Natural killer cell (primary cell): ENCODE measurements at regions not wholly inside any gene's neighbourhood (a gene's known extent, or its start where the extent isn't known, plus 50 kb on each side); places are given as distances from the start of the nearest gene placed in this dataset.

Experiments
- ATAC-seq, 3 donors: fragments of 150-1000 bp in 2 of 3; fragments of 200-7000 bp in 1 of 3; cut with Tn5 transposase; 1 replicate in 1 of 3; 2 replicates in 2 of 3; pipeline ENCODE4 v1.10.0; 2021; ENCODE audit warnings: mild to moderate bottlenecking in 2 of 3, moderate library complexity in 2 of 3
- DNase-seq, 2 donors: peaks; one replicate each; pipeline versions ENCODE4 v3.0.0 to v3.0.0-alpha.2; 2013 to 2021; ENCODE audit warnings: mixed read lengths in 1 of 2
- H3K27ac ChIP-seq: one replicate; pipeline ENCODE4 v1.5.1; 2013; ENCODE audit warnings: mild to moderate bottlenecking, low read length
- H3K27me3 ChIP-seq: one replicate; pipeline ENCODE4 v1.6.1; 2013; ENCODE audit warnings: low read length; ENCODE audit not compliant: control insufficient read depth, insufficient read depth
- H3K36me3 ChIP-seq: one replicate; pipeline ENCODE4 v1.6.1; 2013; ENCODE audit warnings: low read length; ENCODE audit not compliant: control insufficient read depth, insufficient read depth
- H3K4me1 ChIP-seq: one replicate; pipeline ENCODE4 v1.6.1; 2013; ENCODE audit warnings: low read length; ENCODE audit not compliant: control insufficient read depth, insufficient read depth
- H3K4me3 ChIP-seq: one replicate; pipeline ENCODE4 v1.5.1; 2013; ENCODE audit warnings: low read length
- H3K9me3 ChIP-seq: one replicate; pipeline ENCODE4 v1.6.1; 2013; ENCODE audit warnings: low read length; ENCODE audit not compliant: control insufficient read depth, insufficient read depth
- H3K27ac Mint-ChIP-seq, 2 donors: one replicate each; pipeline ENCODE4 v1.8.0; 2022; ENCODE audit warnings: mild to moderate bottlenecking in 2 of 2, mixed read lengths in 2 of 2, moderate library complexity in 1 of 2
- H3K27me3 Mint-ChIP-seq, 2 donors: one replicate each; pipeline ENCODE4 v1.8.0; 2022; ENCODE audit warnings: low read depth in 2 of 2, mixed read lengths in 2 of 2
- H3K36me3 Mint-ChIP-seq: one replicate; pipeline ENCODE4 v1.8.0; 2022; ENCODE audit warnings: mixed read lengths
- H3K4me1 Mint-ChIP-seq, 2 donors: one replicate each; pipeline ENCODE4 v1.8.0; 2022; ENCODE audit warnings: mixed read lengths in 2 of 2
- H3K4me3 Mint-ChIP-seq: one replicate; pipeline ENCODE4 v1.8.0; 2022; ENCODE audit warnings: mild to moderate bottlenecking, moderate library complexity, mixed read lengths
- H3K9me3 Mint-ChIP-seq, 2 donors: one replicate each; pipeline ENCODE4 v1.8.0; 2022; ENCODE audit warnings: mixed read lengths in 2 of 2
- CTCF ChIP-seq: fragments of 200-600 bp; IDR thresholded peaks from one replicate; pipeline ENCODE4 v1.8.0; 2022; ENCODE audit warnings: antibody characterized with exemption
- WGBS: methylation state at CpG from one replicate; pipeline ENCODE4 v1.1.7; 2013; ENCODE audit warnings: missing lambda C conversion rate; ENCODE audit not compliant: insufficient coverage; 5-methylcytosine and 5-hydroxymethylcytosine counted together
- intact Hi-C: fragments of 100-400 bp; cut with micrococcal nuclease; formaldehyde crosslinking; loops from one replicate; pipeline ENCODE4 v1.14.2; 2022

- no peak for TF ChIP-seq CTCF
- no peak overlapping the region for H3K4me3 ChIP-seq
- H3K4me1 ChIP-seq: no peaks in the 10 kb centered on the region
- no peaks in the 10 kb centered on the region for H3K4me1 Mint-ChIP-seq
- peaks cover 0 to 7% of the 10 kb centered on the region in 2 donors for H3K9me3 Mint-ChIP-seq
- ATAC-seq: no peak
- no CpG with 5 or more reads among the region's 3 CpGs for WGBS
- H3K9me3 ChIP-seq: no peaks in the 10 kb centered on the region
- H3K36me3 ChIP-seq: no peaks in the 10 kb centered on the region
- no peak for DNase-seq
- no peaks in the 10 kb centered on the region for H3K27me3 Mint-ChIP-seq
- no peak overlapping the region for H3K27ac ChIP-seq
- no peak overlapping the region for H3K27ac Mint-ChIP-seq
- no peaks in the 10 kb centered on the region for H3K27me3 ChIP-seq
- no peak overlapping the region for H3K4me3 Mint-ChIP-seq
- intact Hi-C loops: no loop called here
- H3K36me3 Mint-ChIP-seq: no peaks in the 10 kb centered on the region
These were observed 241.3 kb upstream of the LCORL start for GRCh38 chr4:18262832-18263231.

GRCh38 chr4:18252052-18252451, 230.5 kb upstream of the LCORL start:
- peaks cover 3 to 4% of the 10 kb centered on the region in 2 donors for H3K9me3 Mint-ChIP-seq

DNA sequence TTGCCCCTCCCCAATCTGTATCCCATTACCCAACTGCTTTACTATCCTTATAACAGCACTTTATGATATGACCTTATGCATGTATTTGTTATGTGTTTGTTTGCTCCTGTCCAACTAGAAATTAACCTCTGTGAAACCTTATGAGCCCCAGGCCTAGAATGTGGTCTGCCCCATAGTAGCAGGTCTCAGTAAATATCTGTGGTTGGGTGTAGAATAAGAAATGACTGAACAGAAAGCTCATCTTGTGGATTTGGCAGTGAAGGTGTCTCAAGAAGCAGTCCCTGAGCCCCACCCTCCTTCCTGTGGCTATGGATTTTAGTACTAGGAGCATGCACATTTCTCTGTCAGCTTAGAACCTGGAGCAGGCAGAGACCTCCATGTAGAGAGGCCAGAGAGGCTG, 229.0 kb upstream of the LCORL start:
- no peak for ATAC-seq

More at GRCh38 chr4:18252052-18252451, 230.5 kb upstream of the LCORL start:
- H3K4me3 ChIP-seq: no peak overlapping the region
- H3K36me3 ChIP-seq: no peaks in the 10 kb centered on the region
- H3K9me3 ChIP-seq: no peaks in the 10 kb centered on the region
- Mint-ChIP-seq H3K36me3 (no peaks in the 10 kb centered on the region), H3K27ac (no peak overlapping the region), H3K4me1 (no peaks in the 10 kb centered on the region), H3K4me3 (no peak overlapping the region), H3K27me3 (no peaks in the 10 kb centered on the region)
- no peaks in the 10 kb centered on the region for H3K27me3 ChIP-seq
- no peak overlapping the region for H3K27ac ChIP-seq
- DNase-seq (no peak), ATAC-seq (no peak)
- no peak for TF ChIP-seq CTCF
- 92% methylated on average over 1 of the region's 1 CpG for WGBS
- no peaks in the 10 kb centered on the region for H3K4me1 ChIP-seq
- intact Hi-C loops: no loop called here

More for the DNA sequence above, 229.0 kb upstream of the LCORL start:
- Histone ChIP-seq H3K36me3 (no peaks in the 10 kb centered on the region), H3K4me1 (no peaks in the 10 kb centered on the region), H3K9me3 (no peaks in the 10 kb centered on the region), H3K27ac (no peak overlapping the region), H3K4me3 (no peak overlapping the region), H3K27me3 (no peaks in the 10 kb centered on the region)
- no peak for DNase-seq
- intact Hi-C loops: no loop called here
- H3K27me3 Mint-ChIP-seq: no peaks in the 10 kb centered on the region
- no peak overlapping the region for H3K4me3 Mint-ChIP-seq
- no peaks in the 10 kb centered on the region for H3K36me3 Mint-ChIP-seq
- no peak overlapping the region for H3K27ac Mint-ChIP-seq
- H3K4me1 Mint-ChIP-seq: no peaks in the 10 kb centered on the region
- H3K9me3 Mint-ChIP-seq: peaks cover 3 to 4% of the 10 kb centered on the region in 2 donors
- no peak for TF ChIP-seq CTCF
